CD8-positive, alpha-beta memory T cell (primary cell): ENCODE measurements at regions not wholly inside any gene's neighbourhood (a gene's known extent, or its start where the extent isn't known, plus 50 kb on each side); places are given as distances from the start of the nearest gene placed in this dataset.

ENCODE experiments used
- CTCF ChIA-PET: fragments of 350-600 bp; sonication (Branson Sonifier 250); formaldehyde crosslinking; loops from one replicate; lab custom pipeline; 2021; ENCODE audit warnings: antibody characterized with exemption; lab: Charles Lee
- POLR2A ChIA-PET: fragments of 350-600 bp; sonication (Branson Sonifier 250); formaldehyde crosslinking; loops from one replicate; lab custom pipeline; 2021; ENCODE audit warnings: antibody characterized with exemption; lab: Charles Lee
- DNase-seq, 5 donors: peaks; one replicate each; pipeline versions ENCODE4 v3.0.0 to v3.0.0-alpha.2; 2020 to 2022; ENCODE audit warnings: mixed read lengths in 1 of 5
- H3K27ac ChIP-seq: one replicate; pipeline ENCODE4 v1.7.0; 2013; ENCODE audit warnings: low read depth, mild to moderate bottlenecking, low read length, moderate library complexity
- H3K27me3 ChIP-seq: 2 replicates; pipeline ENCODE4 v1.7.0; 2013; ENCODE audit warnings: low read length, mild to moderate bottlenecking; ENCODE audit not compliant: insufficient read depth, poor library complexity, severe bottlenecking
- H3K36me3 ChIP-seq: 2 replicates; pipeline ENCODE4 v1.7.0; 2013; ENCODE audit warnings: mild to moderate bottlenecking, low read length, moderate library complexity; ENCODE audit not compliant: insufficient read depth
- H3K4me1 ChIP-seq: 2 replicates; pipeline ENCODE4 v1.7.0; 2013; ENCODE audit warnings: mild to moderate bottlenecking, low read length, moderate library complexity; ENCODE audit not compliant: insufficient read depth
- H3K4me3 ChIP-seq: 2 replicates; pipeline ENCODE4 v1.7.0; 2013; ENCODE audit warnings: mild to moderate bottlenecking, low read length
- H3K9me3 ChIP-seq: 2 replicates; pipeline ENCODE4 v1.7.0; 2013; ENCODE audit warnings: mild to moderate bottlenecking, low read length
- H3K27ac Mint-ChIP-seq, 8 donors: one replicate each; pipeline ENCODE4 v1.8.0; 2020 to 2021; ENCODE audit warnings: mixed read lengths in 8 of 8, mild to moderate bottlenecking in 6 of 8, inconsistent platforms in 3 of 8, moderate library complexity in 3 of 8
- H3K27me3 Mint-ChIP-seq, 2 donors: one replicate each; pipeline ENCODE4 v1.8.0; 2020 to 2021; ENCODE audit warnings: mixed read lengths in 2 of 2, mild to moderate bottlenecking in 1 of 2, moderate library complexity in 1 of 2
- H3K36me3 Mint-ChIP-seq, 3 donors: one replicate each; pipeline ENCODE4 v1.8.0; 2020 to 2021; ENCODE audit warnings: mixed read lengths in 3 of 3, inconsistent platforms in 1 of 3, mild to moderate bottlenecking in 1 of 3
- H3K4me1 Mint-ChIP-seq, 3 donors: one replicate each; pipeline ENCODE4 v1.8.0; 2020 to 2021; ENCODE audit warnings: mixed read lengths in 3 of 3, inconsistent platforms in 1 of 3, mild to moderate bottlenecking in 1 of 3
- H3K4me3 Mint-ChIP-seq, 7 donors: one replicate each; pipeline ENCODE4 v1.8.0; 2020 to 2021; ENCODE audit warnings: mixed read lengths in 7 of 7, mild to moderate bottlenecking in 6 of 7, moderate library complexity in 4 of 7, inconsistent platforms in 2 of 7
- H3K9me3 Mint-ChIP-seq, 5 donors: one replicate each; pipeline ENCODE4 v1.8.0; 2020 to 2022; ENCODE audit warnings: mixed read lengths in 5 of 5, mild to moderate bottlenecking in 3 of 5, moderate library complexity in 2 of 5, inconsistent platforms in 1 of 5

DNA sequence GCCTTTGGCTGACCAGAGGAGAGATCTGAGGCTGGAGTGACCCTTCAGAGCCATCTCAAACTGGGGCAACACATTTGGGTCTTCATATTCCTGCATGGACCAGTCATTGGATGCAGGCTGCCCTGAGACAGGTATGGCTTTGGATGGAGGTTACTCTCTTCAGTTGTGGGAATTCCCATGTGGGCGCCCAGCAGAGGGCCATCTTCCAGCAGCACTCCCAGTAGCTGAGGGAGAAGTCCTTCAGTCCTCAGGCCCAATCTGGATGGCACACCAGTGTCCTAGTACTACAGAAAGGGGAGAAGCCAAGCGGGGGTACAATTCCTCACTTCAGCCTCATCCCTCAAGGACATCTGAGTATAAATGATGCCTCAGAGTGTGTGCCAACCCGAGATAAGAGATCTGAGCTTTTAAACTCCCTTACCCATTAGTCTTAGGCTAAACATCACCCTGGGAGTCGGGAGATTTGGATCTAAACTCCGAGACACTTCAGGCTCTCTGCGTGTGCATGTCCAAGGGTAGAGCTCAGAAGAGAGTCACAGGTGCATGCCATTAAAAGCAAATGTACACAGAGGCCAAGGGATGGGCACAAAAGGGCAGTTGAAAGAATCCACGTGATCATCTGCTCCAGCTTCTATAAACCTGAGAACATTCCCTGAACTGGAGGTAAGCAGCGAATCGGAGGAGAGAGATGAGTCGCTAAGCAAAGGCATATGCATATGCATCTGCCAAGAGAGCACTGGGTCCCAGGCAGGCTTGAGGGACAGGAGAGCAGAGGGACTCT lies 204.6 kb downstream of the CD83 start:
- no peak overlapping the region for H3K4me3 Mint-ChIP-seq

DNA sequence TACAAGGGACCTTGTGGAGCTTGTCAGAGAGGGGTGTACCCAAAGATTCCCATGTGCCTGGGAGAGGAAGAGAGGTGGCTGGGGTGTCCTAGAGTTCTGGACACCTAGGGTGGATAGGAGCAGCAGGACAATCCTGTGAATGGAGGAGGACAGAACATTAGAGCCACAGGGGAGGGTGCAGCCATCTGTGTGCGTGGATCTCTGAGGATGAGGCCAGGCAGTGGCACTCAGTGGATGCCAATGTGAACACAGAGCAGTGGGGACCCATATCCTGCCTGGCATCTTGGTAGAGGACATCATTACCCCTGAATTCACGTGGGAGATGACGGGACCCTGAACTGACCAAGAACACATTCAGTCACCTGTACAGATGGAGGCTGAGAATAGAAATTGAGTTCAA lies 205.3 kb downstream of the CD83 start:
- H3K4me1 Mint-ChIP-seq = peaks cover 0 to 5% (median 2%) of the 10 kb centered on the region in 3 donors
- CTCF ChIA-PET = no interaction called here
- POLR2A ChIA-PET = no interaction called here

More for the DNA sequence above, 204.6 kb downstream of the CD83 start:
- no peak overlapping the region for H3K27ac ChIP-seq
- no peak for DNase-seq
- ChIA-PET CTCF (no interaction called here), POLR2A (no interaction called here)
- no peaks in the 10 kb centered on the region for H3K36me3 Mint-ChIP-seq
- no peaks in the 10 kb centered on the region for H3K9me3 Mint-ChIP-seq
- H3K4me1 ChIP-seq = no peaks in the 10 kb centered on the region
- H3K27me3 ChIP-seq = no peaks in the 10 kb centered on the region
- H3K27ac Mint-ChIP-seq = peak overlapping the region in 3 of 8 donors; percentile 9 to 52 (median 15)
- H3K4me3 ChIP-seq = no peak overlapping the region
- no peaks in the 10 kb centered on the region for H3K36me3 ChIP-seq
- H3K27me3 Mint-ChIP-seq = peaks cover 4 to 26% of the 10 kb centered on the region in 2 donors
- H3K9me3 ChIP-seq = no peaks in the 10 kb centered on the region
- H3K4me1 Mint-ChIP-seq = peaks cover 0 to 8% (median 2%) of the 10 kb centered on the region in 3 donors

DNA sequence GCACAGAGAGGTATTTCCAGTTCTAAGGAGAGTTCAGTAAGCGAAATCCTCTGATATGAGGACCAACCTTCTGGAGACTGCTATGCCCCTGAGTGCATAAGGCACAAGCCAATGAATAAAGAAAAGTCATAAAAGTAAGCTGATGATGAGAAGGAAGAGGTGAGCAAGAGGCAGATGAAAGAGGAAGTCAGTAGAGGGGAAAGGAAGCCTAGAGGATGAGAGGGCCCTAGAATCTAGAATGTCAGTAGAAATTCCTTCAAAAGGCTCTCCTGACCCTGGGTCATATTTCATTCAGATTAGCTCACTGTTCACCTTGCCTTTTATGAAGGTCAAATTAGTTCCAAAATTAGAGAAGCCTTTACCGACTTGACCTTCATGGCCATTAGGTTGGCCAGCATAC lies 209.2 kb downstream of the CD83 start:
- no peaks in the 10 kb centered on the region for H3K4me1 ChIP-seq
- no peak for DNase-seq
- no peak overlapping the region for H3K27ac Mint-ChIP-seq
- H3K36me3 ChIP-seq = no peaks in the 10 kb centered on the region
- peaks cover 6 to 26% of the 10 kb centered on the region in 2 donors for H3K27me3 Mint-ChIP-seq
- no peaks in the 10 kb centered on the region for H3K9me3 ChIP-seq
- ChIA-PET POLR2A (no interaction called here), CTCF (no interaction called here)
- H3K27ac ChIP-seq = no peak overlapping the region
- no peak overlapping the region for H3K4me3 Mint-ChIP-seq
- H3K36me3 Mint-ChIP-seq = no peaks in the 10 kb centered on the region
- H3K27me3 ChIP-seq = no peaks in the 10 kb centered on the region
- H3K4me3 ChIP-seq = no peak overlapping the region
- H3K9me3 Mint-ChIP-seq = no peaks in the 10 kb centered on the region
- H3K4me1 Mint-ChIP-seq = peaks cover 0 to 5% (median 2%) of the 10 kb centered on the region in 3 donors

More for the DNA sequence above, 205.3 kb downstream of the CD83 start:
- no peaks in the 10 kb centered on the region for H3K9me3 Mint-ChIP-seq
- DNase-seq = no peak
- no peaks in the 10 kb centered on the region for H3K4me1 ChIP-seq
- H3K27me3 ChIP-seq = no peaks in the 10 kb centered on the region
- no peaks in the 10 kb centered on the region for H3K36me3 ChIP-seq
- H3K27ac ChIP-seq = no peak overlapping the region
- no peak overlapping the region for H3K27ac Mint-ChIP-seq
- peaks cover 6 to 26% of the 10 kb centered on the region in 2 donors for H3K27me3 Mint-ChIP-seq
- H3K36me3 Mint-ChIP-seq = no peaks in the 10 kb centered on the region
- H3K9me3 ChIP-seq = no peaks in the 10 kb centered on the region
- no peak overlapping the region for H3K4me3 ChIP-seq
- peak overlapping the region in 1 of 7 donors; percentile 68 for H3K4me3 Mint-ChIP-seq

DNA sequence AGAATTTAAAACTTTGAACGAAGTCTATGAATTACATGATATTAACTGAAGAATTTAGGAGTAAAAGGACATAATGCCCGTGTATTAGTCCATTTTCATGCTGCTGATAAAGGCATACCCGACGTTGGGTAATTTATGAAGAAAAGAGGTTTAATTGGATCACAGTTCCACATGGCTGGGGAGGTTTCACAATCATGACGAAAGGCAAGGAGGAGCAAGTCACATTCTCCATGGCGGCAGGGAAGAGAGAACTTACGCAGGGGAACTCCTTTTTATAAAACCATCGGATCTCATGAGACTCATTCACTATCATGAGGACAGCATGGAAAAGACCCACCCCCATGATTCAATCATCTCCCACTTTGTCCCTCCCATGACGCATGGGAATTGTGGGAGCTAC lies 210.6 kb downstream of the CD83 start:
- H3K4me1 Mint-ChIP-seq = peaks cover 0 to 3% (median 2%) of the 10 kb centered on the region in 3 donors

DNA sequence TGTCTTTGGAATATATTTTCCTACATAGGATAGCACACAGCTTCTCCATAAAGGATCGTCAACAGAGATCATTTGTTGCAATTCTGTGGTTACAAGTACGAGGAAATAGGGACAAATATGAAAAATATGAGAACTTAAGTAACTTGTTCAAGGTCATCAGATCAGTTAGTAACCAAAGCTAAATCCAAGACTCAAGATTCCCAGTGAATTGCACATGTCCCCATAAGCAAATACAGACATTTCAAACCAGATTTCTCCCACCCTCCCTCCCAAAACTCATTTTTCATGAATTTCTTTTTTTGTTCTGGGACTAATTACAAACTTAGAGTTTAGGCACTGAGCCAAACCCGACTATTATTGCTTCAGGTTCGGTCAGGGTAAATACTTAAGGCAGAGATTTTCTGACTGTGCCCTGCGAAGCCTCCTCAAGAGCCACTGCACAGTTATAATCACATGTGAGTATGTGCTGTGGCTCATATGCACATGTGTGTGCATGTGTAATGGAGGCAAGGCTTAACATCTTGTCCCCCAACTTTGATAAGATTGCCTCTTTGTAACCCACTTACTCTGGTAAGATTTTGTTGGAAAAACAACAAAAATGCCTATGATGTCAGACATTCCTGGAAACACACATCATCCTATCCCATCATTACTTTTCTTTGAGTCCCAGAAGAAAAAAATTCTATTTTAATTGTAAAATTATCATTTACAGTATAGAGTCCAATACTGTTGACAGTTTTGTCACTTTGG lies 216.2 kb downstream of the CD83 start:
- ChIA-PET CTCF (no interaction called here), POLR2A (no interaction called here)
- Mint-ChIP-seq H3K4me3 (no peak overlapping the region), H3K9me3 (peaks cover 0 to 4% (median 0%) of the 10 kb centered on the region in 5 donors), H3K27me3 (no peaks in the 10 kb centered on the region), H3K4me1 (no peaks in the 10 kb centered on the region), H3K36me3 (peaks cover 0 to 4% (median 0%) of the 10 kb centered on the region in 3 donors), H3K27ac (no peak overlapping the region)
- no peak for DNase-seq
- no peak overlapping the region for H3K27ac ChIP-seq
- no peak overlapping the region for H3K4me3 ChIP-seq
- H3K36me3 ChIP-seq = no peaks in the 10 kb centered on the region
- H3K4me1 ChIP-seq = no peaks in the 10 kb centered on the region
- H3K9me3 ChIP-seq = no peaks in the 10 kb centered on the region
- no peaks in the 10 kb centered on the region for H3K27me3 ChIP-seq

More for the DNA sequence above, 210.6 kb downstream of the CD83 start:
- Histone ChIP-seq H3K4me3 (no peak overlapping the region), H3K9me3 (no peaks in the 10 kb centered on the region), H3K27ac (no peak overlapping the region), H3K4me1 (no peaks in the 10 kb centered on the region), H3K27me3 (no peaks in the 10 kb centered on the region), H3K36me3 (no peaks in the 10 kb centered on the region)
- Mint-ChIP-seq H3K9me3 (no peaks in the 10 kb centered on the region), H3K4me3 (no peak overlapping the region), H3K27me3 (peaks cover 6 to 18% of the 10 kb centered on the region in 2 donors), H3K36me3 (no peaks in the 10 kb centered on the region), H3K27ac (peak overlapping the region in 1 of 8 donors; percentile 3)
- no peak for DNase-seq
- CTCF ChIA-PET = no interaction called here
- POLR2A ChIA-PET = no interaction called here

DNA sequence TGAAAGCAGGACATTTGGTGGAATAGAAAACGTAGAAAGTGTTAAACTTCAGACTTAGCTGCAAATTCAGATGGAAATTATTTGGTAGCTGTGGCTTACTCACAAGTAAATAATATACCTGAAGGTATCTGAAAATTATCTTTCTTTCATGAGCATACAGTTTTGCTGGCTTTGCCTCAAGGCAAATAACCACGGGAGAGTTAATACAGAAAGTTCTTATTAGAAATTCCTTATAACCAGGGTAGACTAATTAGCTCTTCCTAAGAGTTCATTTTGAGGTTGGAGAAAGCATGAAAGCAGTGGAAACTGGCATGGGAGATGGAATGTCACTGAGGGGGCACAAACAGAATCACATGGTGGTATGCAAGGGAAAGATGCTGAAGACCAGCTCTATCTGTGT lies 217.5 kb downstream of the CD83 start:
- no peaks in the 10 kb centered on the region for H3K4me1 Mint-ChIP-seq
- Histone ChIP-seq H3K9me3 (no peaks in the 10 kb centered on the region), H3K27me3 (no peaks in the 10 kb centered on the region), H3K4me1 (no peaks in the 10 kb centered on the region), H3K27ac (no peak overlapping the region), H3K36me3 (no peaks in the 10 kb centered on the region), H3K4me3 (no peak overlapping the region)
- no peak overlapping the region for H3K27ac Mint-ChIP-seq
- POLR2A ChIA-PET = no interaction called here
- no peak for DNase-seq
- H3K27me3 Mint-ChIP-seq = no peaks in the 10 kb centered on the region
- CTCF ChIA-PET = no interaction called here
- H3K36me3 Mint-ChIP-seq = peaks cover 0 to 4% (median 0%) of the 10 kb centered on the region in 3 donors
- H3K4me3 Mint-ChIP-seq = no peak overlapping the region
- H3K9me3 Mint-ChIP-seq = peaks cover 0 to 4% (median 0%) of the 10 kb centered on the region in 5 donors

DNA sequence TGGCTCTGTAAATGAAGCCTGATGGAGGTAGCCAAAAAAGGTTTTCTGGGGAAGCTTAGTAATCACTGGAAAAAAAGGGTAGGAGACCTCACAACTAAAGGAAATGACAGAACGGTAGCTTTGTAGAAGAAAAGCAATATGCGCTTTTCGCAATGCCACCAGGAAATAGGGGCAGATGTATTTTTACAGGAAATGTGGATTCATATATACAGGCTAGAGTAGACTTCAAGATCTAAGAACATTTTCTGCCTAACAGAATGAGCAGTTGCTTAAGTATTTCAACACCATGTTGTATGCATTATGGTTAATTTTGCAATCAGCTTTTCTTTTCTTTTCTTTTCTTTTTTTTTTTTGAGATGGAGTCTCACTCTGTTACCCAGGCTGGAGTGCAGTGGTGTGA lies 219.6 kb downstream of the CD83 start:
- no peak for DNase-seq
- CTCF ChIA-PET = no interaction called here
- POLR2A ChIA-PET = no interaction called here
- peaks cover 0 to 4% (median 0%) of the 10 kb centered on the region in 3 donors for H3K36me3 Mint-ChIP-seq
- H3K27me3 ChIP-seq = no peaks in the 10 kb centered on the region
- no peak overlapping the region for H3K4me3 ChIP-seq
- peaks cover 0 to 2% of the 10 kb centered on the region in 2 donors for H3K27me3 Mint-ChIP-seq
- no peaks in the 10 kb centered on the region for H3K9me3 ChIP-seq
- H3K4me1 ChIP-seq = no peaks in the 10 kb centered on the region
- H3K9me3 Mint-ChIP-seq = peaks cover 0 to 4% (median 0%) of the 10 kb centered on the region in 5 donors
- no peak overlapping the region for H3K27ac Mint-ChIP-seq
- no peak overlapping the region for H3K27ac ChIP-seq
- no peaks in the 10 kb centered on the region for H3K36me3 ChIP-seq
- no peaks in the 10 kb centered on the region for H3K4me1 Mint-ChIP-seq
- no peak overlapping the region for H3K4me3 Mint-ChIP-seq

DNA sequence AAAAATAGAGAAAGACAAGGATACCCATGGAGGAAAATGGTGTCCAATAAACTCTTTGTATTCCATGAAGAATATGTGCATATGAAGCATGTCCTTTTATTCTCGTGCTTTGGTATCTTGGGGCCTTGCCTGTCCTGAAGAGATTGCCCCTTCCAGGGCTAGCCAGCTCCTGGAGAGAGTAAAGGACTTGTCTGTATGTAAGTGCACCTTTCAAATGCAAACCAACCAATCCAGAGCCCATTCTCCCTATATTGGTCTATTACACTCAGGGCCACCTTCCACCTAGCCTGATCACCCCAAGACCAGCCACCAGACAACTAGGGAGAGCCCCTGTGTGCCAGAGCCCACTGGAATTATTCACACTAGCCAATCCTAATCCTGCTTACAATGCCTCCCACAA lies 221.6 kb downstream of the CD83 start:
- H3K36me3 ChIP-seq = no peaks in the 10 kb centered on the region
- H3K4me1 ChIP-seq = no peaks in the 10 kb centered on the region
- H3K9me3 ChIP-seq = no peaks in the 10 kb centered on the region
- CTCF ChIA-PET = no interaction called here
- no peak overlapping the region for H3K27ac ChIP-seq
- no peaks in the 10 kb centered on the region for H3K27me3 ChIP-seq
- Mint-ChIP-seq H3K9me3 (peaks cover 0 to 4% (median 0%) of the 10 kb centered on the region in 5 donors), H3K4me1 (no peaks in the 10 kb centered on the region), H3K36me3 (peaks cover 0 to 4% (median 0%) of the 10 kb centered on the region in 3 donors), H3K27ac (no peak overlapping the region), H3K27me3 (peaks cover 2 to 6% of the 10 kb centered on the region in 2 donors), H3K4me3 (no peak overlapping the region)
- POLR2A ChIA-PET = no interaction called here
- no peak overlapping the region for H3K4me3 ChIP-seq
- DNase-seq = no peak
